ENCODE measurements at regions not wholly inside any gene's neighbourhood (a gene's known extent, or its start where the extent isn't known, plus 50 kb on each side); places are given as distances from the start of the nearest gene placed in this dataset.

GRCh38 chr13:111021270-111021669, 93.8 kb upstream of the ARHGEF7 start:
- in situ Hi-C loops (cut with HindIII; ENCODE audit: low pct_ligation_motif_present, low sequenced_read_pairs) = no loop called here
- Histone ChIP-seq H3K27me3 (replicated peaks) (no peaks in the 10 kb centered on the region), H3K4me3 (ENCODE audit: low read depth, low read length) (no peak overlapping the region), H3K27ac (no peak overlapping the region), H3K36me3 (replicated peaks) (no peaks in the 10 kb centered on the region)
- TF ChIP-seq CTCF (IDR thresholded peaks at IDR 0.05; ENCODE audit: low read depth, low read length, missing control alignments) = no peak
- no peak for DNase-seq

GRCh38 chr13:111020546-111020945, 94.6 kb upstream of the ARHGEF7 start:
- TF ChIP-seq CTCF (IDR thresholded peaks at IDR 0.05; ENCODE audit: low read depth, low read length, missing control alignments) = no peak
- Histone ChIP-seq H3K36me3 (replicated peaks) (no peaks in the 10 kb centered on the region), H3K27me3 (replicated peaks) (no peaks in the 10 kb centered on the region), H3K4me3 (ENCODE audit: low read depth, low read length) (no peak overlapping the region), H3K27ac (no peak overlapping the region)
- DNase-seq = no peak
- in situ Hi-C loops (cut with HindIII; ENCODE audit: low pct_ligation_motif_present, low sequenced_read_pairs) = no loop called here

- no peak for DNase-seq
- no peak for TF ChIP-seq CTCF (IDR thresholded peaks at IDR 0.05; ENCODE audit: low read depth, low read length, missing control alignments)
- Histone ChIP-seq H3K27ac (no peak overlapping the region), H3K4me3 (ENCODE audit: low read depth, low read length) (no peak overlapping the region), H3K36me3 (replicated peaks) (no peaks in the 10 kb centered on the region), H3K27me3 (replicated peaks) (no peaks in the 10 kb centered on the region)
- in situ Hi-C loops (cut with HindIII; ENCODE audit: low pct_ligation_motif_present, low sequenced_read_pairs) = no loop called here
These were observed 95.1 kb upstream of the ARHGEF7 start for GRCh38 chr13:111020021-111020420.

GRCh38 chr13:111017755-111018459, 97.2 kb upstream of the ARHGEF7 start:
- TF ChIP-seq CTCF (IDR thresholded peaks at IDR 0.05; ENCODE audit: low read depth, low read length, missing control alignments) = no peak
- Histone ChIP-seq H3K36me3 (replicated peaks) (no peaks in the 10 kb centered on the region), H3K27ac (no peak overlapping the region), H3K27me3 (replicated peaks) (no peaks in the 10 kb centered on the region), H3K4me3 (ENCODE audit: low read depth, low read length) (no peak overlapping the region)
- no peak for DNase-seq
- in situ Hi-C loops (cut with HindIII; ENCODE audit: low pct_ligation_motif_present, low sequenced_read_pairs) = no loop called here

DNA sequence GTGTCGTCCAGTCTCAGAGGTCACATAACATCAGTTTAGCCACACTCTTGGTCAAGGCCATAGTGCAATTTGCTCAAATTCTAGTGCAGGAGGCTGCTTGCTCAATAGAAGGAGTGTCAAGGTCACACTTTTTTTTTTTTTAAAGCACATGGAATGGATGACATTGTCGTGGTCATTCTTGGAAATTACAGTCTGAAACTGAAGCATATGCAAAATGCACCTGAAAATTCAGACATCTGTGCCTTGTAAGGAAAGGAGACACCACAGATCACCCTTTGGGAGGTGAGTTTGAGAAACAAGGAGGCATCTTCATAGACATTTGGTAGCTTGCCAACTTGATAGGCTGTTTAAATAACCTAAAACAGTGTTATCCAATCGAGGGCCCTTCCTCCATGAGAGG, 98.3 kb upstream of the ANKRD10 start:
- no peak for DNase-seq
- Histone ChIP-seq H3K27me3 (replicated peaks) (no peaks in the 10 kb centered on the region), H3K4me3 (ENCODE audit: low read depth, low read length) (no peak overlapping the region), H3K27ac (no peak overlapping the region), H3K36me3 (replicated peaks) (no peaks in the 10 kb centered on the region)
- TF ChIP-seq CTCF (IDR thresholded peaks at IDR 0.05; ENCODE audit: low read depth, low read length, missing control alignments) = no peak
- in situ Hi-C loops (cut with HindIII; ENCODE audit: low pct_ligation_motif_present, low sequenced_read_pairs) = no loop called here

DNA sequence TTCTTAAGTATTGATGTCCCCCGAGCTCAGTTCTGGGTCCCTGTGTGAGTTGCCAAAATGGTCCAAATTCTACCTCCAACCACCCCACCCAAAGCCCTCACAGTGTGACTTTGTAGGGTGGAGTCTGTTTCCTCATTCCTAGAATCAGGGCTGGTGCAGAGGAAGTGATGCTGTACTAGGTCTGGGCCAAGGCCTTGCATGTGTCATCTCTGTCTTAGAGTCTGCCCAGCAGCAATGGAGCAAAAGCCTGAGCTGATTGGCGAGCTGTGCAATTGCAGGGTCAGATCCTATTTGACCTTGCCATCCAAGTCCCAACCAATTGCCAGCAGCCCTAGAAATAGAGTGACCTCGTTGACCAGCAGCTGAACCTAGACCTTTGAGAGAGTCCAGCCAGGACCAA, 97.0 kb upstream of the ANKRD10 start:
- no peak for DNase-seq
- H3K27me3 ChIP-seq (replicated peaks) = no peaks in the 10 kb centered on the region
- in situ Hi-C loops (cut with HindIII; ENCODE audit: low pct_ligation_motif_present, low sequenced_read_pairs) = no loop called here
- no peaks in the 10 kb centered on the region for H3K36me3 ChIP-seq (replicated peaks)
- no peak overlapping the region for H3K27ac ChIP-seq
- TF ChIP-seq CTCF (IDR thresholded peaks at IDR 0.05; ENCODE audit: low read depth, low read length, missing control alignments) = no peak
- no peak overlapping the region for H3K4me3 ChIP-seq (ENCODE audit: low read depth, low read length)
